Mammary epithelial cell (primary cell): ENCODE measurements at regions not wholly inside any gene's neighbourhood (a gene's known extent, or its start where the extent isn't known, plus 50 kb on each side); places are given as distances from the start of the nearest gene placed in this dataset.

ENCODE experiments used
- CTCF ChIP-seq, 2 donors: IDR thresholded peaks in 1 of 2; conservative IDR thresholded peaks in 1 of 2; 2 replicates each; pipeline ENCODE4 v1.5.1; 2011 to 2012; ENCODE audit warnings: inconsistent platforms in 2 of 2, low read length in 2 of 2, mild to moderate bottlenecking in 2 of 2, control low read depth in 1 of 2, low read depth in 1 of 2; ENCODE audit not compliant: insufficient read depth in 1 of 2; ENCODE audit errors: extremely low read depth in 1 of 2
- EZH2 ChIP-seq: IDR thresholded peaks from 2 replicates; pipeline ENCODE4 v1.6.1; 2012; ENCODE audit warnings: low read length, inconsistent platforms, borderline replicate concordance

GRCh38 chr11:69242266-69242920, 51.6 kb upstream of the MYEOV start:
- TF ChIP-seq CTCF (conservative IDR thresholded peaks at IDR 0.05 in 1 of 2, IDR thresholded peaks at IDR 0.05 in 1 of 2; ENCODE audit: extremely low read depth in 1 of 2, insufficient read depth in 1 of 2, low read depth in 1 of 2, low read length in 2 of 2) (no peak), EZH2 (no peak)
